AG04449 (cell line): ENCODE measurements at regions not wholly inside any gene's neighbourhood (a gene's known extent, or its start where the extent isn't known, plus 50 kb on each side); places are given as distances from the start of the nearest gene placed in this dataset.

Experiments
- CTCF ChIA-PET: fragments of 350-600 bp; formaldehyde crosslinking; extraction: SDS; loops from one replicate; lab custom pipeline; 2021; ENCODE audit warnings: antibody characterized with exemption; lab: Yijun Ruan, JAX
- POLR2A ChIA-PET: fragments of 400-600, 350-600 bp; formaldehyde crosslinking; extraction: SDS; loops from one replicate; lab custom pipeline; 2020; ENCODE audit warnings: antibody characterized with exemption, inconsistent platforms; lab: Yijun Ruan, JAX
- DNase-seq: peaks from one replicate; pipeline ENCODE4 v3.0.0-alpha.2; 2010; ENCODE audit warnings: low read depth, low spot score
- H3K4me3 ChIP-seq: 2 replicates; pipeline ENCODE4 v1.5.1; 2011; ENCODE audit warnings: low read depth, mild to moderate bottlenecking, control low read depth, low read length
- CTCF ChIP-seq: IDR thresholded peaks from one replicate; pipeline ENCODE4 v1.5.1; 2011; ENCODE audit warnings: mild to moderate bottlenecking, moderate library complexity, low read length, control low read depth, inconsistent platforms; ENCODE audit not compliant: insufficient read depth; ENCODE audit errors: missing control alignments

GRCh38 chr2:19839438-19839837 lies 62.3 kb downstream of the TTC32 start:
- POLR2A ChIA-PET: no interaction called here
- no peak for DNase-seq
- CTCF ChIA-PET: interaction anchor here (1.5 kb wide), 1 partner anchor 10 kb away, joined by 4 read pairs; no protein-coding TSS in a partner anchor
- no peak for TF ChIP-seq CTCF
- no peak overlapping the region for H3K4me3 ChIP-seq

GRCh38 chr2:19838616-19839015 lies 63.2 kb downstream of the TTC32 start:
- POLR2A ChIA-PET: no interaction called here
- CTCF ChIA-PET: no interaction called here

GRCh38 chr2:19837235-19837766 lies 64.5 kb downstream of the TTC32 start:
- POLR2A ChIA-PET: no interaction called here
- CTCF ChIA-PET: no interaction called here
- no peak for TF ChIP-seq CTCF
- no peak for DNase-seq
- H3K4me3 ChIP-seq: no peak overlapping the region

More at GRCh38 chr2:19838616-19839015, 63.2 kb downstream of the TTC32 start:
- no peak overlapping the region for H3K4me3 ChIP-seq
- DNase-seq: no peak
- TF ChIP-seq CTCF: no peak

GRCh38 chr2:19835781-19836281 lies 66.0 kb downstream of the TTC32 start:
- no peak for DNase-seq
- ChIA-PET CTCF (interaction anchor here (1.4 kb wide), 1 partner anchor 10 kb away, joined by 5 read pairs; no protein-coding TSS in a partner anchor), POLR2A (no interaction called here)
- H3K4me3 ChIP-seq: no peak overlapping the region
- no peak for TF ChIP-seq CTCF

- no peak for DNase-seq
- no peak for TF ChIP-seq CTCF
- POLR2A ChIA-PET: no interaction called here
- CTCF ChIA-PET: no interaction called here
- no peak overlapping the region for H3K4me3 ChIP-seq
Observed at GRCh38 chr2:19833978-19834377, 67.8 kb downstream of the TTC32 start.

- TF ChIP-seq CTCF: no peak
- H3K4me3 ChIP-seq: no peak overlapping the region
- CTCF ChIA-PET: no interaction called here
- POLR2A ChIA-PET: no interaction called here
- no peak for DNase-seq
Observed at GRCh38 chr2:19829672-19830071, 72.1 kb downstream of the TTC32 start.
